ENCODE measurements at regions not wholly inside any gene's neighbourhood (a gene's known extent, or its start where the extent isn't known, plus 50 kb on each side); places are given as distances from the start of the nearest gene placed in this dataset.

- no peak for TF ChIP-seq CTCF (IDR thresholded peaks at IDR 0.05)
- no peak for TF ChIP-seq POLR2A (IDR thresholded peaks at IDR 0.05)
Observed at GRCh38 chr20:22243067-22243466, 341.3 kb downstream of the FOXA2 start.

Data from body of pancreas (tissue), 4 donors.